H1 (cell line): ENCODE measurements at regions not wholly inside any gene's neighbourhood (a gene's known extent, or its start where the extent isn't known, plus 50 kb on each side); places are given as distances from the start of the nearest gene placed in this dataset.

ENCODE experiments used
- CTCF ChIA-PET: fragments of 300-600 bp; sonication (Branson Sonifier 250); formaldehyde crosslinking; loops from one replicate; lab custom pipeline; 2021; ENCODE audit not compliant: partially characterized antibody; lab: Charles Lee
- POLR2A ChIA-PET: fragments of 300-600 bp; sonication (Branson Sonifier 250); formaldehyde crosslinking; loops from one replicate; lab custom pipeline; 2021; ENCODE audit warnings: inconsistent platforms; ENCODE audit not compliant: partially characterized antibody; lab: Charles Lee
- DNase-seq, 2 experiments: peaks; one replicate each; pipeline versions ENCODE4 v3.0.0 to v3.0.0-alpha.2; 2010 to 2022; ENCODE audit warnings: low spot score in 2 of 2, low read depth in 1 of 2, mixed read lengths in 1 of 2
- FAIRE-seq: peaks from 2 replicates; lab custom pipeline; 2011; peaks lifted over from hg19 to GRCh38; lab: Jason Lieb, UNC
- H2AFZ ChIP-seq: 2 replicates; pipeline ENCODE4 v1.8.1; 2012; ENCODE audit warnings: low read length, inconsistent platforms
- H2AK5ac ChIP-seq: 2 replicates; pipeline ENCODE4 v1.6.1; 2013; ENCODE audit warnings: low read depth, low read length
- H2BK120ac ChIP-seq: replicated peaks from 2 replicates; pipeline ENCODE3; 2013; ENCODE audit warnings: low read depth, low read length, inconsistent platforms
- H2BK12ac ChIP-seq: 2 replicates; pipeline ENCODE4 v1.6.1; 2013; ENCODE audit warnings: low read depth, low read length
- H2BK15ac ChIP-seq: 2 replicates; pipeline ENCODE4 v1.6.1; 2013; ENCODE audit warnings: low read length
- H2BK20ac ChIP-seq: 2 replicates; pipeline ENCODE4 v1.6.1; 2013; ENCODE audit warnings: low read length
- H2BK5ac ChIP-seq: 2 replicates; pipeline ENCODE4 v1.6.1; 2013; ENCODE audit warnings: low read depth, low read length
- H3K14ac ChIP-seq: 2 replicates; pipeline ENCODE4 v1.6.1; 2013; ENCODE audit warnings: inconsistent platforms; ENCODE audit not compliant: insufficient read length
- H3K18ac ChIP-seq: 2 replicates; pipeline ENCODE4 v1.6.1; 2013; ENCODE audit warnings: low read length; ENCODE audit errors: extremely low read depth
- H3K23ac ChIP-seq: 2 replicates; pipeline ENCODE4 v1.6.1; 2013; ENCODE audit warnings: inconsistent platforms; ENCODE audit not compliant: insufficient read length
- H3K23me2 ChIP-seq: 2 replicates; pipeline ENCODE4 v1.6.1; 2013; ENCODE audit warnings: low read depth, low read length
- H3K27ac ChIP-seq: 2 replicates; pipeline ENCODE4 v1.6.1; 2011; ENCODE audit warnings: low read depth, low read length, inconsistent platforms
- H3K27me3 ChIP-seq, 4 experiments: replicated peaks in 1 of 4; 1 replicate in 1 of 4; 2 replicates in 3 of 4; pipeline versions ENCODE4 v1.6.1 to v1.8.1; 2011 to 2013; ENCODE audit warnings: low read length in 3 of 4, mild to moderate bottlenecking in 3 of 4, inconsistent platforms in 2 of 4, mixed read lengths in 2 of 4, moderate library complexity in 1 of 4; ENCODE audit not compliant: control insufficient read depth in 3 of 4, insufficient read depth in 3 of 4; ENCODE audit errors: extremely low read depth in 1 of 4
- H3K36me3 ChIP-seq, 4 experiments: 2 replicates each; pipeline versions ENCODE4 v1.6.1 to v1.8.1; 2011 to 2013; ENCODE audit warnings: mild to moderate bottlenecking in 4 of 4, low read length in 3 of 4, moderate library complexity in 2 of 4, control low read depth in 1 of 4, inconsistent platforms in 1 of 4; ENCODE audit not compliant: insufficient read depth in 4 of 4, control insufficient read depth in 2 of 4
- H3K4ac ChIP-seq: replicated peaks from 2 replicates; pipeline ENCODE3; 2013; ENCODE audit warnings: low read length, low read depth, mixed read lengths, inconsistent platforms; ENCODE audit not compliant: insufficient read length
- H3K4me1 ChIP-seq, 4 experiments: replicated peaks in 1 of 4; 1 replicate in 1 of 4; 2 replicates in 3 of 4; pipeline versions ENCODE4 v1.6.1 to v1.8.1; 2011 to 2013; ENCODE audit warnings: low read length in 3 of 4, inconsistent platforms in 2 of 4, mixed read lengths in 1 of 4; ENCODE audit not compliant: insufficient read depth in 4 of 4, control insufficient read depth in 3 of 4
- H3K4me2 ChIP-seq, 2 experiments: 2 replicates each; pipeline versions ENCODE4 v1.6.1 to v1.8.1; 2011 to 2013; ENCODE audit warnings: low read depth in 2 of 2, low read length in 2 of 2, control low read depth in 1 of 2, inconsistent platforms in 1 of 2, mild to moderate bottlenecking in 1 of 2; ENCODE audit not compliant: insufficient read depth in 1 of 2
- H3K4me3 ChIP-seq, 4 experiments: fragments of 200-600, 300-600 bp in 1 of 4; sonication (generic), shearing (Covaris generic), sonication (Bioruptor Twin) in 1 of 4; 2 replicates each; pipeline versions ENCODE4 v1.5.1 to v1.8.1; 2011 to 2016; ENCODE audit warnings: low read length in 4 of 4, low read depth in 3 of 4, control low read depth in 2 of 4, inconsistent platforms in 2 of 4, mild to moderate bottlenecking in 2 of 4, mixed read lengths in 1 of 4, moderate library complexity in 1 of 4; ENCODE audit not compliant: insufficient read depth in 2 of 4; ENCODE audit errors: extremely low read depth in 1 of 4
- H3K56ac ChIP-seq: replicated peaks from 2 replicates; pipeline ENCODE3; 2013; ENCODE audit warnings: low read depth, mild to moderate bottlenecking, mixed read lengths, low read length, inconsistent platforms; ENCODE audit not compliant: insufficient read length
- H3K79me1 ChIP-seq: 2 replicates; pipeline ENCODE4 v1.6.1; 2013; ENCODE audit warnings: low read depth, low read length, control low read depth
- H3K79me2 ChIP-seq, 2 experiments: 2 replicates each; pipeline versions ENCODE4 v1.6.1 to v1.8.1; 2012 to 2013; ENCODE audit warnings: low read length in 2 of 2, mild to moderate bottlenecking in 2 of 2, inconsistent platforms in 1 of 2; ENCODE audit not compliant: insufficient read depth in 2 of 2, control insufficient read depth in 1 of 2
- H3K9ac ChIP-seq, 4 experiments: replicated peaks in 1 of 4; 1 replicate in 1 of 4; 2 replicates in 3 of 4; pipeline versions ENCODE4 v1.6.1 to v1.8.1; 2011 to 2013; ENCODE audit warnings: low read depth in 3 of 4, low read length in 3 of 4, control low read depth in 2 of 4, mild to moderate bottlenecking in 2 of 4, moderate library complexity in 2 of 4, inconsistent platforms in 1 of 4; ENCODE audit errors: extremely low read depth in 1 of 4
- H3K9me3 ChIP-seq, 2 experiments: 2 replicates each; pipeline versions ENCODE4 v1.6.1 to v1.8.1; 2012 to 2013; ENCODE audit warnings: mild to moderate bottlenecking in 2 of 2, moderate library complexity in 2 of 2, control low read depth in 1 of 2, inconsistent platforms in 1 of 2, low read depth in 1 of 2, low read length in 1 of 2, mixed read lengths in 1 of 2; ENCODE audit not compliant: insufficient read depth in 2 of 2
- H4K20me1 ChIP-seq, 2 experiments: replicated peaks in 1 of 2; 2 replicates each; pipeline versions ENCODE3 to v1.8.1; 2011 to 2013; ENCODE audit warnings: inconsistent platforms in 2 of 2, low read length in 2 of 2, mild to moderate bottlenecking in 1 of 2; ENCODE audit not compliant: insufficient read depth in 2 of 2, control insufficient read depth in 1 of 2
- H4K5ac ChIP-seq: 2 replicates; pipeline ENCODE4 v1.6.1; 2013; ENCODE audit warnings: low read length, low read depth, mixed read lengths, inconsistent platforms; ENCODE audit not compliant: insufficient read length
- H4K8ac ChIP-seq: 2 replicates; pipeline ENCODE4 v1.8.0; 2013; ENCODE audit warnings: mild to moderate bottlenecking, moderate library complexity, low read length, inconsistent platforms; ENCODE audit not compliant: insufficient read depth; ENCODE audit errors: extremely low read depth
- H4K91ac ChIP-seq: replicated peaks from 2 replicates; pipeline ENCODE3; 2013; ENCODE audit warnings: low read length, mixed read lengths, inconsistent platforms; ENCODE audit not compliant: insufficient read length
- BRCA1 ChIP-seq: IDR thresholded peaks from 2 replicates; pipeline ENCODE4 v1.6.1; 2012; ENCODE audit warnings: low read depth, low read length, improper control_type of control experiment
- CTBP2 ChIP-seq: IDR thresholded peaks from 2 replicates; pipeline ENCODE4 v1.7.0; 2011; ENCODE audit warnings: borderline replicate concordance, mild to moderate bottlenecking, moderate library complexity, mixed read lengths, low read length; ENCODE audit not compliant: insufficient read depth, insufficient read length
- HDAC6 ChIP-seq: IDR thresholded peaks from one replicate; pipeline ENCODE4 v1.7.1; 2012; ENCODE audit warnings: low read depth, mild to moderate bottlenecking, inconsistent platforms, low read length, moderate library complexity
- MAFK ChIP-seq: IDR thresholded peaks from 2 replicates; pipeline ENCODE4 v1.6.1; 2012; ENCODE audit warnings: low read depth, mild to moderate bottlenecking, improper control_type of control experiment, low read length
- RAD21 ChIP-seq, 2 experiments: IDR thresholded peaks in 1 of 2; conservative IDR thresholded peaks in 1 of 2; 2 replicates each; pipeline ENCODE4 v1.6.1; 2011; ENCODE audit warnings: low read depth in 2 of 2, low read length in 2 of 2, improper control_type of control experiment in 1 of 2, inconsistent platforms in 1 of 2, mild to moderate bottlenecking in 1 of 2, moderate library complexity in 1 of 2
- TAF1 ChIP-seq: IDR thresholded peaks from 2 replicates; pipeline ENCODE4 v1.6.1; 2011; ENCODE audit warnings: mild to moderate bottlenecking, low read depth, low read length
- WGBS, 2 experiments: shearing (Covaris generic) in 1 of 2; methylation state at CpG; one replicate each; pipeline versions ENCODE4 v1.1.6 to v1.1.7; 2013 to 2015; ENCODE audit warnings: low lambda C conversion rate in 2 of 2, mixed read lengths in 2 of 2, inconsistent platforms in 1 of 2, low coverage in 1 of 2, missing lambda C conversion rate in 1 of 2; ENCODE audit not compliant: insufficient replicate concordance in 2 of 2, insufficient coverage in 1 of 2, insufficient read length in 1 of 2; ENCODE audit errors: extremely low coverage in 1 of 2, missing lambda C conversion rate in 1 of 2; 5-methylcytosine and 5-hydroxymethylcytosine counted together
- TF ChIP-seq, protein P1 (sequence below), 3 experiments: IDR thresholded peaks; 1 replicate in 2 of 3; 2 replicates in 1 of 3; pipeline versions ENCODE4 v1.5.1 to v1.6.1; 2011; ENCODE audit warnings: low read length in 3 of 3, mild to moderate bottlenecking in 3 of 3, inconsistent platforms in 2 of 3, low read depth in 1 of 3, moderate library complexity in 1 of 3; ENCODE audit not compliant: insufficient read depth in 1 of 3; ENCODE audit errors: control extremely low read depth in 1 of 3

DNA sequence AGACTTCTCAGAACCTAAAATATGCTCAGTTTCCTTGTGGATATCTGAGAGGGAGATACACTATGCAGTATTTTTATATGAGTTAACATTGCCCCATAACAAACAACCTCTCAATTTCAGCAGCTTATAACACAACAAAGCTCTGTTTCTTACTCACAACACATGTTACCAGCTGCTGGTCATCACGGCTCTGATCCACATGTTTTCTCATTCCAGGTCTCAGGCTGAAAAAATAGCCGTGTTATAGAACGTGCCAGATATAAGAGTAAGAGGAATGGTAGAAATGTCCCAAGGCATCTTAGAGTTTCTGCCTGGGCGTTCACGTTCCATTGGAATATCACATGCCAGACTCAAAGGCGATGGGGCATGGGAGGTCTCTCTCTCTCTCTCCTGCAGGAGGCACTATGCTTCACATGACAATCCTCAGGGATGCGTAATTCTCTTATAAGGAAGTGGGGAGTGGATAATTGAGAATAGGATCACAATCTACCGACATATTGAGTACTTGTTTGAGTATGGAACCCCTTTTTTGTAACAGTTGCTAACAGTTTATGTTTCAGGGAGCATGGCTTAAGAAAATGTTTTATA is 246.6 kb downstream of the NHLRC3 start:
- H2AFZ ChIP-seq: no peak overlapping the region
- DNase-seq (no peak), FAIRE-seq (peak; percentile 57)
- H4K5ac ChIP-seq: no peak overlapping the region
- ChIA-PET POLR2A (no interaction called here), CTCF (interaction anchor here (0.6 to 3.3 kb wide), 26 partner anchors 10 to 469 kb away, joined by 3 to 16 read pairs (median 4); no protein-coding TSS in a partner anchor)
- no peak overlapping the region for H2BK120ac ChIP-seq
- H3K23me2 ChIP-seq: no peaks in the 10 kb centered on the region
- H3K9ac ChIP-seq: no peak overlapping the region
- H2BK15ac ChIP-seq: no peak overlapping the region
- H2BK20ac ChIP-seq: no peak overlapping the region
- no peaks in the 10 kb centered on the region for H4K20me1 ChIP-seq
- H4K91ac ChIP-seq: no peak overlapping the region
- no peak overlapping the region for H2BK5ac ChIP-seq
- H3K18ac ChIP-seq: no peak overlapping the region
- H3K4ac ChIP-seq: no peak overlapping the region
- H3K14ac ChIP-seq: no peak overlapping the region
- no peak overlapping the region for H2BK12ac ChIP-seq
- H3K9me3 ChIP-seq: no peaks in the 10 kb centered on the region; a peak in 1 of 4 replicates
- H3K36me3 ChIP-seq: no peaks in the 10 kb centered on the region
- H3K23ac ChIP-seq: no peak overlapping the region
- no peak overlapping the region for H4K8ac ChIP-seq
- H3K4me2 ChIP-seq: no peak overlapping the region
- WGBS, 2 experiments: 79% methylated on average over 8 of the region's 8 CpGs; no CpG with 5 or more reads in 1 of the 2 experiments
- H3K27me3 ChIP-seq: no peaks in the 10 kb centered on the region
- no peak overlapping the region for H3K27ac ChIP-seq
- H3K4me1 ChIP-seq: no peaks in the 10 kb centered on the region
- H3K79me2 ChIP-seq: no peaks in the 10 kb centered on the region
- H3K4me3 ChIP-seq: no peak overlapping the region
- H3K56ac ChIP-seq: no peak overlapping the region
- no peak overlapping the region for H2AK5ac ChIP-seq
- H3K79me1 ChIP-seq: no peaks in the 10 kb centered on the region
- TF ChIP-seq, protein P1, sequence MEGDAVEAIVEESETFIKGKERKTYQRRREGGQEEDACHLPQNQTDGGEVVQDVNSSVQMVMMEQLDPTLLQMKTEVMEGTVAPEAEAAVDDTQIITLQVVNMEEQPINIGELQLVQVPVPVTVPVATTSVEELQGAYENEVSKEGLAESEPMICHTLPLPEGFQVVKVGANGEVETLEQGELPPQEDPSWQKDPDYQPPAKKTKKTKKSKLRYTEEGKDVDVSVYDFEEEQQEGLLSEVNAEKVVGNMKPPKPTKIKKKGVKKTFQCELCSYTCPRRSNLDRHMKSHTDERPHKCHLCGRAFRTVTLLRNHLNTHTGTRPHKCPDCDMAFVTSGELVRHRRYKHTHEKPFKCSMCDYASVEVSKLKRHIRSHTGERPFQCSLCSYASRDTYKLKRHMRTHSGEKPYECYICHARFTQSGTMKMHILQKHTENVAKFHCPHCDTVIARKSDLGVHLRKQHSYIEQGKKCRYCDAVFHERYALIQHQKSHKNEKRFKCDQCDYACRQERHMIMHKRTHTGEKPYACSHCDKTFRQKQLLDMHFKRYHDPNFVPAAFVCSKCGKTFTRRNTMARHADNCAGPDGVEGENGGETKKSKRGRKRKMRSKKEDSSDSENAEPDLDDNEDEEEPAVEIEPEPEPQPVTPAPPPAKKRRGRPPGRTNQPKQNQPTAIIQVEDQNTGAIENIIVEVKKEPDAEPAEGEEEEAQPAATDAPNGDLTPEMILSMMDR (IDR thresholded peaks at IDR 0.05; ENCODE audit: control extremely low read depth in 1 of 3, insufficient read depth in 1 of 3, low read depth in 1 of 3, low read length in 3 of 3): peak; percentile 54 to 75 (median 60)
- no peak for TF ChIP-seq MAFK
- peak; percentile 68 to 78 for TF ChIP-seq RAD21 (IDR thresholded peaks at IDR 0.05 in 1 of 2, conservative IDR thresholded peaks at IDR 0.05 in 1 of 2; ENCODE audit: low read depth in 2 of 2, low read length in 2 of 2)
- TF ChIP-seq BRCA1: no peak
- TF ChIP-seq CTBP2: no peak
- no peak for TF ChIP-seq HDAC6
- no peak for TF ChIP-seq TAF1
- TF ChIP-seq, all 59 proteins: peak for 2
